Thoracic aorta (tissue), 2 donors: ENCODE measurements at regions not wholly inside any gene's neighbourhood (a gene's known extent, or its start where the extent isn't known, plus 50 kb on each side); places are given as distances from the start of the nearest gene placed in this dataset.

ENCODE experiments used
- ATAC-seq: fragments of 150-250 bp; one replicate; pipeline ENCODE4 v1.8.0; 2017; ENCODE audit warnings: low read depth; ENCODE audit not compliant: insufficient number of reproducible peaks, low FRiP score
- DNase-seq: peaks from one replicate; pipeline ENCODE4 v3.0.0-alpha.2; 2020; ENCODE audit warnings: low spot score
- H3K27ac ChIP-seq, 2 donors: fragments of 200-600 bp; sonication (generic); 1 replicate in 1 of 2; 2 replicates in 1 of 2; pipeline ENCODE4 v1.5.1; 2016; ENCODE audit warnings: mild to moderate bottlenecking in 2 of 2, moderate library complexity in 2 of 2
- H3K27me3 ChIP-seq: fragments of 200-600 bp; sonication (generic); replicated peaks from 2 replicates; pipeline ENCODE4 v1.6.0; 2016; ENCODE audit warnings: mild to moderate bottlenecking; ENCODE audit not compliant: insufficient read depth
- H3K36me3 ChIP-seq: fragments of 200-600 bp; sonication (generic); one replicate; pipeline ENCODE4 v1.5.1; 2016
- H3K4me1 ChIP-seq, 2 donors: fragments of 200-600 bp; sonication (generic); 1 replicate in 1 of 2; 2 replicates in 1 of 2; pipeline versions ENCODE4 v1.5.1 to v1.6.0; 2016; ENCODE audit warnings: low read depth in 2 of 2, mild to moderate bottlenecking in 1 of 2; ENCODE audit not compliant: control insufficient read depth in 1 of 2
- H3K4me3 ChIP-seq: fragments of 200-600 bp; sonication (generic); 2 replicates; pipeline ENCODE4 v1.5.1; 2016; ENCODE audit warnings: mild to moderate bottlenecking
- H3K9me3 ChIP-seq: fragments of 200-600 bp; sonication (generic); 2 replicates; pipeline ENCODE4 v1.5.1; 2016
- CTCF ChIP-seq: fragments of 200-600 bp; sonication (generic); IDR thresholded peaks from one replicate; pipeline ENCODE4 v1.5.1; 2019; ENCODE audit warnings: antibody characterized with exemption

GRCh38 chr12:19726122-19726521, 286.8 kb downstream of the AEBP2 start:
- Histone ChIP-seq H3K4me1 (peaks cover 4 to 15% of the 10 kb centered on the region in 2 donors), H3K27me3 (no peaks in the 10 kb centered on the region), H3K27ac (no peak overlapping the region), H3K36me3 (no peaks in the 10 kb centered on the region), H3K9me3 (no peaks in the 10 kb centered on the region), H3K4me3 (no peak overlapping the region)
- ATAC-seq = no peak
- no peak for DNase-seq
- no peak for TF ChIP-seq CTCF

GRCh38 chr12:19726592-19726991, 287.3 kb downstream of the AEBP2 start:
- no peak for DNase-seq
- Histone ChIP-seq H3K27ac (no peak overlapping the region), H3K9me3 (no peaks in the 10 kb centered on the region), H3K36me3 (no peaks in the 10 kb centered on the region), H3K4me3 (no peak overlapping the region), H3K4me1 (peaks cover 4 to 15% of the 10 kb centered on the region in 2 donors), H3K27me3 (no peaks in the 10 kb centered on the region)
- TF ChIP-seq CTCF = no peak
- ATAC-seq = no peak

- Histone ChIP-seq H3K36me3 (no peaks in the 10 kb centered on the region), H3K4me1 (peaks cover 17 to 32% of the 10 kb centered on the region in 2 donors), H3K9me3 (no peaks in the 10 kb centered on the region), H3K27ac (no peak overlapping the region), H3K4me3 (no peak overlapping the region), H3K27me3 (no peaks in the 10 kb centered on the region)
- ATAC-seq (no peak), DNase-seq (no peak)
- TF ChIP-seq CTCF = no peak
Observed at GRCh38 chr12:19737019-19737418, 297.7 kb downstream of the AEBP2 start.

GRCh38 chr12:19739195-19739776, 300.0 kb downstream of the AEBP2 start:
- Histone ChIP-seq H3K36me3 (no peaks in the 10 kb centered on the region), H3K9me3 (no peaks in the 10 kb centered on the region), H3K4me1 (peaks cover 17 to 50% of the 10 kb centered on the region in 2 donors), H3K4me3 (no peak overlapping the region), H3K27ac (peak overlapping the region in 1 of 2 donors; percentile 1), H3K27me3 (no peaks in the 10 kb centered on the region)
- peak; percentile 5 for DNase-seq
- no peak for ATAC-seq
- peak; percentile 69 for TF ChIP-seq CTCF

DNA sequence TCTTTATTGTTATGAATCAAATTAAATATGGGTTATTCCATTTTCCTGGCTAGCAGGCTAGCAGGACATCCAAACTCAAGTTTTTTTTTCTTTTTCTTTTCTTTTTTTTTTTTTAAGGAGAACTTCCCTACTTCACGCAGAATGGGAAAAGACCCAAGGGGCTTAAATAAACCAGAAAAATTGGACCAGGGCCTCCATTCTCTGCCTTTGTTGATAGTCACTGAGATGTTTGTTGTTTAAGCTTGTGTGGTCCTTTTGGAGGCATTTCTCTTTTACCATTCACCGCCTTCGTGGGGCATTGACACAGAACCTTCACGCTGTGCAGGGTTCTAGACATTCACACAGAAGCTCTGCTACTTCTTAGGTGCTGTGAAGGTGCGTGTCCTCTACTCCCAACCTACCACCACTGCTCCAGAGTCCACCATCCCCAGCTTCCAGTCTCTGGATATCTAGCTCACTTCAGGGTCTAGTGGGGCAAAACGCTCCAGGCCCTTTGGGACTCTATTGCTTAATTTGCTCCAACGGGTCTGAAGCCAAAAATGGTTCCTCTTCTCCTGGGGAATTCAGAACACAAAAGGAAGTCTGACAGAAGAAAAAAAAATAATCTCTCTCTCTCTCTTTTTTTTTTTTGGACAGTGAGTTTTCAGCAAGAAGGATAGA, 301.3 kb downstream of the AEBP2 start:
- TF ChIP-seq CTCF = no peak
- no peaks in the 10 kb centered on the region for H3K27me3 ChIP-seq
- no peaks in the 10 kb centered on the region for H3K36me3 ChIP-seq
- peak overlapping the region; percentile 20 for H3K4me3 ChIP-seq
- peaks cover 17 to 57% of the 10 kb centered on the region in 2 donors for H3K4me1 ChIP-seq
- DNase-seq (no peak), ATAC-seq (no peak)
- no peaks in the 10 kb centered on the region for H3K9me3 ChIP-seq
- peak overlapping the region; percentile 4 to 55 for H3K27ac ChIP-seq
